ENCODE measurements at regions not wholly inside any gene's neighbourhood (a gene's known extent, or its start where the extent isn't known, plus 50 kb on each side); places are given as distances from the start of the nearest gene placed in this dataset.

GRCh38 chr5:117207088-117207668 lies 632.6 kb upstream of the SEMA6A start:
- DNase-seq (ENCODE audit: low read depth): no peak
- no peak for TF ChIP-seq CTCF (IDR thresholded peaks at IDR 0.05; ENCODE audit: control insufficient read depth, insufficient read depth, low read depth, low read length, missing control alignments)
- no peak overlapping the region for H3K4me3 ChIP-seq (ENCODE audit: control insufficient read depth, low read depth, low read length)

GRCh38 chr5:117205894-117206293 lies 631.3 kb upstream of the SEMA6A start:
- no peak for TF ChIP-seq CTCF (IDR thresholded peaks at IDR 0.05; ENCODE audit: control insufficient read depth, insufficient read depth, low read depth, low read length, missing control alignments)
- no peak overlapping the region for H3K4me3 ChIP-seq (ENCODE audit: control insufficient read depth, low read depth, low read length)
- no peak for DNase-seq (ENCODE audit: low read depth)

GRCh38 chr5:117204926-117205869 lies 630.6 kb upstream of the SEMA6A start:
- no peak overlapping the region for H3K4me3 ChIP-seq (ENCODE audit: control insufficient read depth, low read depth, low read length)
- no peak for DNase-seq (ENCODE audit: low read depth)
- TF ChIP-seq CTCF (IDR thresholded peaks at IDR 0.05; ENCODE audit: control insufficient read depth, insufficient read depth, low read depth, low read length, missing control alignments): no peak

GRCh38 chr5:117204404-117204803 lies 629.8 kb upstream of the SEMA6A start:
- no peak overlapping the region for H3K4me3 ChIP-seq (ENCODE audit: control insufficient read depth, low read depth, low read length)
- TF ChIP-seq CTCF (IDR thresholded peaks at IDR 0.05; ENCODE audit: control insufficient read depth, insufficient read depth, low read depth, low read length, missing control alignments): no peak
- DNase-seq (ENCODE audit: low read depth): no peak

- H3K4me3 ChIP-seq (ENCODE audit: control insufficient read depth, low read depth, low read length): no peak overlapping the region
- TF ChIP-seq CTCF (IDR thresholded peaks at IDR 0.05; ENCODE audit: control insufficient read depth, insufficient read depth, low read depth, low read length, missing control alignments): no peak
- DNase-seq (ENCODE audit: low read depth): no peak
These were observed 629.0 kb upstream of the SEMA6A start for GRCh38 chr5:117203584-117203983.

GRCh38 chr5:117201001-117201400 lies 626.4 kb upstream of the SEMA6A start:
- H3K4me3 ChIP-seq (ENCODE audit: control insufficient read depth, low read depth, low read length): no peak overlapping the region
- no peak for DNase-seq (ENCODE audit: low read depth)
- TF ChIP-seq CTCF (IDR thresholded peaks at IDR 0.05; ENCODE audit: control insufficient read depth, insufficient read depth, low read depth, low read length, missing control alignments): no peak
